Duodenal mucosa (tissue), 2 donors: ENCODE measurements at regions not wholly inside any gene's neighbourhood (a gene's known extent, or its start where the extent isn't known, plus 50 kb on each side); places are given as distances from the start of the nearest gene placed in this dataset.

Experiments used
- H3K27ac ChIP-seq: one replicate; pipeline ENCODE4 v1.7.0; 2013; ENCODE audit warnings: low read depth, low read length
- H3K27me3 ChIP-seq, 2 donors: one replicate each; pipeline ENCODE4 v1.7.0; 2013; ENCODE audit warnings: low read length in 2 of 2, control low read depth in 1 of 2; ENCODE audit not compliant: insufficient read depth in 2 of 2, control insufficient read depth in 1 of 2
- H3K36me3 ChIP-seq, 2 donors: one replicate each; pipeline ENCODE4 v1.7.0; 2013; ENCODE audit warnings: low read length in 2 of 2, control low read depth in 1 of 2; ENCODE audit not compliant: insufficient read depth in 2 of 2, control insufficient read depth in 1 of 2
- H3K4me1 ChIP-seq, 2 donors: one replicate each; pipeline ENCODE4 v1.7.0; 2013; ENCODE audit warnings: low read length in 2 of 2, control low read depth in 1 of 2; ENCODE audit not compliant: insufficient read depth in 2 of 2, control insufficient read depth in 1 of 2
- H3K4me3 ChIP-seq, 2 donors: one replicate each; pipeline ENCODE4 v1.7.0; 2013; ENCODE audit warnings: low read length in 2 of 2, low read depth in 1 of 2
- H3K9ac ChIP-seq, 2 donors: one replicate each; pipeline ENCODE4 v1.7.0; 2013; ENCODE audit warnings: low read length in 2 of 2, low read depth in 1 of 2
- H3K9me3 ChIP-seq, 2 donors: one replicate each; pipeline ENCODE4 v1.7.0; 2013; ENCODE audit warnings: low read length in 2 of 2, control low read depth in 1 of 2; ENCODE audit not compliant: control insufficient read depth in 1 of 2

DNA sequence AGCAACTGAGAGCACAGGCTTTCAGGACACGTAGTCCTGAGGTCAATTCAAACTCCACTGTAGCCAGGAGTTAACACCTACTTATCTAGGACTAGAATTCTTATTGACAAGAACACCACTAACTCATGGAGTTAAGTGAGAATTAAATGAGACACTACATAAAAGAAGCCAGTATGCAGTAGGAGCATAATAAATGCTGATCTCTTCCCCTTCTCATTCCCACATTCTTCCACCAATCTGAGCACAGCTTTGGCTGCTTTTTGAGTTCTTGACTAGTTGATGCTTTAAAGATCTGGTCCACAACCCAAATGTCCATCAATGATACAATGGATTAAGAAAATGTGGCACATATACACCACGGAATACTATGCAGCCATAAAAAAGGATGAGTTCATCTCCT lies 55.2 kb downstream of the TTC32 start:
- H3K9me3 ChIP-seq: no peaks in the 10 kb centered on the region
- no peaks in the 10 kb centered on the region for H3K4me1 ChIP-seq
- no peak overlapping the region for H3K4me3 ChIP-seq
- H3K27ac ChIP-seq: no peak overlapping the region
- H3K27me3 ChIP-seq: no peaks in the 10 kb centered on the region
- H3K36me3 ChIP-seq: no peaks in the 10 kb centered on the region
- no peak overlapping the region for H3K9ac ChIP-seq

GRCh38 chr2:19846030-19846429 lies 55.8 kb downstream of the TTC32 start:
- Histone ChIP-seq H3K4me1 (no peaks in the 10 kb centered on the region), H3K9me3 (no peaks in the 10 kb centered on the region), H3K27ac (no peak overlapping the region), H3K4me3 (no peak overlapping the region), H3K36me3 (no peaks in the 10 kb centered on the region), H3K27me3 (no peaks in the 10 kb centered on the region), H3K9ac (no peak overlapping the region)

GRCh38 chr2:19845323-19845920 lies 56.4 kb downstream of the TTC32 start:
- Histone ChIP-seq H3K4me3 (no peak overlapping the region), H3K27me3 (no peaks in the 10 kb centered on the region), H3K27ac (no peak overlapping the region), H3K4me1 (no peaks in the 10 kb centered on the region), H3K9me3 (no peaks in the 10 kb centered on the region), H3K9ac (no peak overlapping the region), H3K36me3 (no peaks in the 10 kb centered on the region)

DNA sequence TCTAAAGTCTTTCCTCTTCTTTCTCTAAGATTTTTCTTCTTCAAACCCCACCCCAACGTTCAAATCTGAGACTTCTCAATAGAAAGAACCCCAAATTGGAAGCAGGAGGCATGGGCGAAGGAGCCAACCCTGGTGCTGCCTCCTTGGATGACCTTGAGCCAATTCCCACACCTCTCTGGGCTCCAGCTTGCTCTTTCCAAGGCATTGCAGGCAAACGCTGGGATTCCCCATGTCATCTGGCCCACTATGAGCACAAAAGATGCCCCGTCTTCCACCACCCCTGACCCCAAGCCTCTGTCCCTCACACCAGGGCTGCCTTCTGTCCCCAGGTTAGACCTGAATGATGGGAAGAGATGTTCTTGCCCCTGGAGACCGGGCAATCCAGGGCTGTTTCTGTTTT lies 57.0 kb downstream of the TTC32 start:
- Histone ChIP-seq H3K9me3 (no peaks in the 10 kb centered on the region), H3K4me3 (no peak overlapping the region), H3K4me1 (no peaks in the 10 kb centered on the region), H3K27me3 (no peaks in the 10 kb centered on the region), H3K9ac (no peak overlapping the region), H3K27ac (no peak overlapping the region), H3K36me3 (no peaks in the 10 kb centered on the region)

GRCh38 chr2:19843992-19844515 lies 57.7 kb downstream of the TTC32 start:
- Histone ChIP-seq H3K36me3 (no peaks in the 10 kb centered on the region), H3K4me3 (no peak overlapping the region), H3K9ac (no peak overlapping the region), H3K27ac (no peak overlapping the region), H3K9me3 (no peaks in the 10 kb centered on the region), H3K27me3 (no peaks in the 10 kb centered on the region), H3K4me1 (no peaks in the 10 kb centered on the region)

GRCh38 chr2:19841918-19842693 lies 59.7 kb downstream of the TTC32 start:
- Histone ChIP-seq H3K36me3 (no peaks in the 10 kb centered on the region), H3K9ac (no peak overlapping the region), H3K9me3 (no peaks in the 10 kb centered on the region), H3K27me3 (peaks cover 0 to 3% of the 10 kb centered on the region in 2 donors), H3K27ac (no peak overlapping the region), H3K4me1 (no peaks in the 10 kb centered on the region), H3K4me3 (no peak overlapping the region)

DNA sequence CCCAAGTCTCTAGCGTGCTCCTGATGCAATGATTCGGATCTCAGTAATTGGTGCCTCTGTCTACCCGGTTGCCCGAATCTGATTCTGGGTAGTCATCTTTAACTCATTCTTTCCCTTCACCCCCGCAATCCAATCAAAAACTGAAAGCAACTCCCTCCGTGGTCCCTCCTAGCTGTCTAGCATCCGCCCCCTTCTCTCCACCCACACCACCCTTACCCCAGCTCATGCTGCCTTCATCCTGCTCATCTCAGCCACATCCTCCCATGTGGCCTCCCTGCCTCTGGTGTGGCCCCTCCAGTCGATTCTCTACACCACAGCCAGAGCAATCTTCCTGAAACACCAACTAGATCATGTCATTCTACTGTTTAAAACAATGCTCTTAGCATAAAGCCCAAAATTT lies 62.3 kb downstream of the TTC32 start:
- Histone ChIP-seq H3K9me3 (no peaks in the 10 kb centered on the region), H3K27me3 (peaks cover 0 to 3% of the 10 kb centered on the region in 2 donors), H3K4me3 (no peak overlapping the region), H3K36me3 (no peaks in the 10 kb centered on the region), H3K9ac (no peak overlapping the region), H3K27ac (no peak overlapping the region), H3K4me1 (no peaks in the 10 kb centered on the region)

DNA sequence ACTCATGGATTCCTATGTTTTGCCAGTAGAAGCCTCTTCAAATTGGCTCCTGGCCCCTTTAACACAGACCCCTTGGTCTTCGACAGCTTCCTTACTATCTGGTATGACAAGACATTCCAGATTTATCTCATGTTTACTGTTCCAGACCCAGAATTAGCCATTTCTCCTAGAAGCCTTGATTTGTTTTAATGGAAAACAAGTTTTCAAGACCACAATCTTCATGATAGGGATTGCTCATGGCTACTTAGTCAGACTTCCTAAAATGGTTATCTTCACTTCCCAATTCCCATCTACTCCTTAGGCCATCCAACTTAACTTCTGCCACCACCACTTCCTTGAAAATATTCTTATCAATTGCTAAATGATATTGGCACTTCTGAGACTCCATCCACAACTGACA lies 63.2 kb downstream of the TTC32 start:
- no peaks in the 10 kb centered on the region for H3K9me3 ChIP-seq
- peaks cover 0 to 3% of the 10 kb centered on the region in 2 donors for H3K27me3 ChIP-seq
- H3K4me3 ChIP-seq: no peak overlapping the region
- H3K36me3 ChIP-seq: no peaks in the 10 kb centered on the region
- H3K4me1 ChIP-seq: no peaks in the 10 kb centered on the region
- H3K27ac ChIP-seq: no peak overlapping the region
- H3K9ac ChIP-seq: no peak overlapping the region

DNA sequence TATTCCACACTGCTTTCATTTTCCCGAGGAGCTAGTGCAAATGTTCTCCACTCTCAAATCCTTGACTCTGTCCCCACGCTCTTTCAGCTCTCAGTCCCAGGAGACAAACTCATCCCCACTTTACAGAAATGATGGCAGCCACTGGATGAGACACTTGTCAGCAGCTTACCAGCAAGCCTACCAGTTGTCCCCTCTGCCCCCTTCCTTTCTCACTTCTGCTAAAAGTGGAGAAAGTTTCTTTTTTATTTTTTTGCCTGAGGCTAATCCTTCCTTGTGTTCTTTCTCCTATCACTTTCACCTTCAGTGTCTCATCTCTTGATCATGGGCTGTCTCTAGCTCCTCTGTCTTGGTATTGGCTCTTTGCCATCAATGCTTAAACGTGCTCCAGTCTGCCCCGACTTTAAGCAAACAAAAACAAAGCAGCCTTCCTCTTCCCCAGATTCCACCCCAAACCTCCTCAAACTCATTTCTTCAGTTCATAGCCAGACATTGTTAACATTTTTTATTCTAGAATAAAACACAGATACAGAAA lies 64.5 kb downstream of the TTC32 start:
- H3K4me3 ChIP-seq: no peak overlapping the region
- H3K9ac ChIP-seq: no peak overlapping the region
- H3K27ac ChIP-seq: no peak overlapping the region
- no peaks in the 10 kb centered on the region for H3K9me3 ChIP-seq
- H3K36me3 ChIP-seq: no peaks in the 10 kb centered on the region
- H3K27me3 ChIP-seq: peaks cover 0 to 3% of the 10 kb centered on the region in 2 donors
- H3K4me1 ChIP-seq: no peaks in the 10 kb centered on the region

- Histone ChIP-seq H3K4me3 (no peak overlapping the region), H3K27me3 (peaks cover 0 to 3% of the 10 kb centered on the region in 2 donors), H3K36me3 (no peaks in the 10 kb centered on the region), H3K27ac (no peak overlapping the region), H3K9ac (no peak overlapping the region), H3K4me1 (no peaks in the 10 kb centered on the region), H3K9me3 (no peaks in the 10 kb centered on the region)
These were observed 66.0 kb downstream of the TTC32 start for GRCh38 chr2:19835781-19836281.
